ENCODE measurements at regions not wholly inside any gene's neighbourhood (a gene's known extent, or its start where the extent isn't known, plus 50 kb on each side); places are given as distances from the start of the nearest gene placed in this dataset.
A peak's percentile ranks its signal among the peaks of the same experiment; 100 is the strongest.

DNA sequence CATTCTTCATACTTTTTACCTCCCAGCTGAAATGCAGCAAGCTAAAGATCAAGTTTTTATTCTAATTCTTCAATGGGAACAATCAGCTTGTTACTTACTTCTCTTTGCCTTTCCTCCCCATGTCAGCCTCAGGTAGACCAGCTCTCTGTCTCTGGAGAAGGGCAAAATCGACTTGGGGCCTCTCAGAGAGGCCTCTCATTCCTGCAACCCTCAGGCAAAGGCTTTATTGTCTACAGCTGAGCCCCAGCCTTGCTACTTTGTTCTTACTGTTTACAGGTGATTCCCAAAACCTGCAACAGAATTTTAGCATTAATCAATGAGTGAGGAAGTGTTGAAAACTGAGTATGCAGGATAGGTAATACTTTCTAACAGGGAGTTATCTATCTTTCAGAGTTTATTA, 148.6 kb downstream of the KIF2B start:
- in situ Hi-C loops (cut with HindIII; ENCODE audit: low pct_unique_long_range_greater_than_20kb, low sequenced_read_pairs) = no loop called here
- no peak for DNase-seq (ENCODE audit: low read depth, low spot score)

DNA sequence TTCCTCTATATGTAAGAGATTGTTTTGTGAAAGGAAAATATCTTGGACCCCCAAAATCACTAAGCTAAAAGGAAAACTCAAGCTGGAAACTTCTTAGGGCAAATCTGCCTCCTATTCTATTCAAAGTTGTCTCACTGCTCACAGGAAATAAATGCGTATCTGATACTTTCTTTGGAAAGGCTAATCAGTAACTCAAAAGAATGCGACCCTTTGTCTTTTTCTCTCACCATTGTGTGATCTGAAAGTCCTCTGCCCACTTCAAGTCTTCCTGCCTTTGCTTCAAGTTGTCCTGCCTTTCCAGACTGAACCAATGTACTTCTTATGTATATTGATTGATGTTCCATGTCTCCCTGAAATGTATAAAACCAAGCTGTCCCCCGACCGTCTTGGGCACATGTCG, 157.3 kb downstream of the KIF2B start:
- in situ Hi-C loops (cut with HindIII; ENCODE audit: low pct_unique_long_range_greater_than_20kb, low sequenced_read_pairs) = no loop called here
- DNase-seq (ENCODE audit: low read depth, low spot score) = no peak

DNA sequence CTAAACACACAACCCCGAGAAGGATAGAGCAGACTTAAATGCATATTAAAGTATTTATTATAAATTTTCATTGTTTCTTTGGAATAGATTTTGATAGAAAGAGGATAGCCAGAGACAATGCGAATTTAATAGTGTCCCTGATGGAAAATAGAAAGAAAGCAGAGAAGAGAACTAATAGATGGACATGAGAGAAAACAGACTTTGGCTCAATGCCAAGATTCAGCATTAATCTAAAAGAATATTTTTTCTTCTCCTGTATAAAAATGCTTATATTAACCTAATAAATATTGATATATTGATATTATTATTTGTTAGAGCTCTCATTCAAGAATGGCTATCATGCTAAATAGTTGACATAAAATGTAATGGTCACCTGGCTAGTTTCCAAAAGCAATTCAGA, 173.4 kb downstream of the KIF2B start:
- DNase-seq (ENCODE audit: low read depth, low spot score) = no peak
- in situ Hi-C loops (cut with HindIII; ENCODE audit: low pct_unique_long_range_greater_than_20kb, low sequenced_read_pairs) = no loop called here

DNA sequence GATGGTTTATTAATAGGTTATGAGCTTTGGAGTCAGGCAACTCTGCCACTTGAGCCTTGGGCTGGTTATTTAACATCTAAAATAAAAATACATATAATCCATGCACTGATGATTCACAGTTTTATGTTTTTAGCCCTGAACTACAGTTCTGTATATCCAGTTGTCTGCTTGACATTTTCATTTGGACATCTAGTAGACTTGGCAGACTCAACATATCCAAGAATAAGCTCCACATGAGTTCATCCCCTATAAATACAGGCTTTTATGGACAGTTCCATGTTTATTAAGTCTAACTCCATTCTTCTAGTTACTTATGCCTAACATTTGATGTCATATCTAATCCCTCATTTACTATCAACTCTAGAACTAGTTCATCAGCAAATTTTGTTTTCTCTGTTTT, 174.2 kb downstream of the KIF2B start:
- in situ Hi-C loops (cut with HindIII; ENCODE audit: low pct_unique_long_range_greater_than_20kb, low sequenced_read_pairs) = no loop called here
- DNase-seq (ENCODE audit: low read depth, low spot score) = no peak

DNA sequence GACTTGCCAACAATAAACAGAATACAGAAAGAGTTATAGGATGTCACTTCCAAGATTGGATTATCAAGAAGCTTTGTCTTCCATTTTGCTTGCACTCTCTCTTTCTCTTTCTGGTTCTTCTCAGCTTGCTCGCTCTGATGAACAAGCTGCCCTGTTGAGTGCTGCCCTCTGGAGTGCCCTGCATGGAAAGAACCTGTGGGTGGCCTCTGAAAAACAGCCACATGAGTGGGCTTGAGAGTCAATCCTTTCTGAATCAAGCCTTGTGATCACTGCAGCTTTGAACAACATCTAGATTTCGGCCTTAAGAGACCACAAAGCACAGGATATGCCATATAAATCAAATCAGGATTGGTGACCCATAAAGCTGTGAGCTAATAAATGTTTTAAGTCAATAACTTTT, 185.1 kb downstream of the KIF2B start:
- in situ Hi-C loops (cut with HindIII; ENCODE audit: low pct_unique_long_range_greater_than_20kb, low sequenced_read_pairs) = no loop called here
- peak; percentile 22 for DNase-seq (ENCODE audit: low read depth, low spot score)

DNA sequence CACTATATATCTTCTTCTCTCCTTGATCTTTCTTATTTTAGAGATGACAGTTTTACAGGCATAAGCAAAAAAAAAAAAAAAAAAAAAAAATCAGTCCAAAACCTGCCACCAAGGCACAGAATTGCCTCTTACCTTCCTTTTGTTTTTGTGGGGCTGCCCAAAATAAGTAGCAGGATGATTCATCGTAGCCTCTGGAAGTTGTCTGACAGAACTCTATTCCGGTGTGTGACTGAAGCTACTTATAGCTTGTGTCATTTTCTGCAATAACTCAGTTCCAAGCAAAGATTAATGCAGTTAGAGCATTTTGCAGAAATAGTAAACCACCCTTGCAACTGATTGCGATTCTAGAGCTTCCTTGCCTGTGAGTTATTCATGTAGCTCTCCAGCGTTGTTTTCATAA, 186.8 kb downstream of the KIF2B start:
- in situ Hi-C loops (cut with HindIII; ENCODE audit: low pct_unique_long_range_greater_than_20kb, low sequenced_read_pairs) = no loop called here
- no peak for DNase-seq (ENCODE audit: low read depth, low spot score)

DNA sequence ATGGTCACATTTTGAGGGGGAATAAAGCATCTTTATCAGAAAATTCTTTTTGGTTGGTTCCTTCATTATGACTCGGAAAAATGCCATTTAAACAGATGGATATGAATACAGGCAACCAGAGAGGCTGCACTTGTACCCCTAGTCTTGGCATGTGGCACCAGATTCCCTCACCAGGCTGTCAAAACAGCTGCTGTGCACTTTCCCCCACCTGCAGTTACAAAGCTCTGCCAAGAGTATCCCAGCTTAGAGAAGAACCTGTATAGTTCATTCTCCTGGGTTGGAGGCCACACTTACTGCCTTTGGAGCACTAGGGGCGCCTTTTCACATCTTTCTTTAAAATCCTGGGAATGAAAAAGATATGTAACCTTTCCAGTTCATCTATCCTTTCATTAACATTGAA, 190.3 kb downstream of the KIF2B start:
- DNase-seq (ENCODE audit: low read depth, low spot score) = no peak
- in situ Hi-C loops (cut with HindIII; ENCODE audit: low pct_unique_long_range_greater_than_20kb, low sequenced_read_pairs) = no loop called here

DNA sequence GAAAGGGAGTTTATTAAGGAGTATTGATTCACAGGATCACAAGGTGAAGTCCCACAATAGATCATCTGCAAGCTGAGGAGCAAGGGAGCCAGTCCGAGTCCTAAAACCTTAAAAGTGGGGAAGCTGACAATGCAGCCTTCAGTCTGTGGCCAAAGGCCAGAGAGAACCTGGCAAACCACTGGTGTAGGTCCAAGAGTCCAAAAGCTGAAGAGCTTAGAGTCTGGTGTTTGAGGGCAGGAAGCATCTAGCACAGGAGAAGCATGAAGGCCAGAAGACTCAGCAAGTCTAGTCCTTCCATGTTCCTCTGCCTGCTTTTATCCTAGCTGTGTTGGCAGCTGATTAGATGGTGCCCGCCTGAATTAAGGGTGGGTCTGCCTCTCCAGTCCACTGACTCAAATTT, 193.0 kb downstream of the KIF2B start:
- no peak for DNase-seq (ENCODE audit: low read depth, low spot score)
- in situ Hi-C loops (cut with HindIII; ENCODE audit: low pct_unique_long_range_greater_than_20kb, low sequenced_read_pairs) = no loop called here

DNA sequence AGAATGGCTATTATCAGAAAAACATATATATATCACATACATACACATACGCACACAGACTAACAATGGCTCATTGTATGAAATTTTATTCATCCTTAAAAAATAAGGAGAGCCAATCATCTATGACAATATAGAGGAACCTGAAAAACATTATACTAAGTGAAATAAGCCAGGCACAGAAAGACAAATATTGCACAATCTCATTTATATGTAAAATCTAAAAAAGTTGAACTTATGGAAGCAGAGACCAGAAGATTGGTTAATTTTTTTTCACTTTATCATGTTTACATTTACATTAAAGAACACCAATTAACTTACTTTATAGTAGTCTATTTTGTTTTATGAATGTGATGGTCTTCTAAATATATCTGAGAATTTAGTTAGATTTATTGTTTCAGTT, 198.7 kb downstream of the KIF2B start:
- DNase-seq (ENCODE audit: low read depth, low spot score) = no peak
- in situ Hi-C loops (cut with HindIII; ENCODE audit: low pct_unique_long_range_greater_than_20kb, low sequenced_read_pairs) = no loop called here

DNA sequence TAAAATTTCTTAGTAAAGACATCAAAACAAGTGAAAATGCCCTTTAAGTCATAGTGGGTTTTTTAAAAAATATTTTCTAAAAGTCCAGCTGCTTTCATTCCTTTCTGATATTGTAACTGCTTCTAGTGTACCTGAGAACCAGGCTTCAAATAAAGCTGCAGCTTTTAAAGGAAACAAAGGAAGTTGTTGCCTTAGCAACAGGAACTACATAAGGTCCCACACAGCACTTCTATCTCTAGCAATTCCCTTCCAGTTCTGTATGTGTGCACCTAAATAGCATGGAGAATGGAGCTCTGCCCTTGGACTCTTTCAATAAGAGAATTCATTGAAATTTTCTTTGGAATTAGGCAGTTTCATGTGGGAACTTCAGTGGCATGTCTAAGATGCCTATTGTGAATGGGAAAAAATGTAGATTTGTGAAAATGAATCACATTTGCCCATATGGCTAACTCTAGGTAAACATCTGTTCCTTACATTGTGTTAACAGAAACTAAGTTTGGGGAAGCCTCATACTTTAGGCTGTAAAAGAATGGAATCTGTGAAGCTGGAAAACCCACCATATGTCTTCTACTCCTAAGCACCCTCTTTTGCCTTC, 206.4 kb downstream of the KIF2B start:
- DNase-seq (ENCODE audit: low read depth, low spot score) = no peak
- in situ Hi-C loops (cut with HindIII; ENCODE audit: low pct_unique_long_range_greater_than_20kb, low sequenced_read_pairs) = no loop called here

DNA sequence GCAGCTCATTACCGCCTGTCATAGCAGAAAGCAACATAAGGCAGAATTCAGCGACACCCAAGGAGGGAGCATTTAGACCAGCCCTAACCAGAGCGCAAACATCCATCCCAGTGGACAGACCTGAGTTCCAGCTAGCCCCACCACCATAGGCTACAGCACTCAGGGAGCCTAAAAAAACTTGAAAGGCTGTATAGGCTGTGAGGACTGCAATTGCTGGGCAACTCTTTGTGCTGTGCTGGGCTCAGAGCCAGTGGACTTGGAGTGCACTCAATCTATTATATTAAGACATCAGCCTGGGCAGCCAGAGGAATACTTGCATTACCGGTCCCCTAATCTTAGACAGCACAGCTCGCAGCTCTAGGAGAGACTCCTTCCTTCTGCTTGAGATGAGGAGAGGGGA, 207.3 kb downstream of the KIF2B start:
- in situ Hi-C loops (cut with HindIII; ENCODE audit: low pct_unique_long_range_greater_than_20kb, low sequenced_read_pairs) = no loop called here
- DNase-seq (ENCODE audit: low read depth, low spot score) = no peak

DNA sequence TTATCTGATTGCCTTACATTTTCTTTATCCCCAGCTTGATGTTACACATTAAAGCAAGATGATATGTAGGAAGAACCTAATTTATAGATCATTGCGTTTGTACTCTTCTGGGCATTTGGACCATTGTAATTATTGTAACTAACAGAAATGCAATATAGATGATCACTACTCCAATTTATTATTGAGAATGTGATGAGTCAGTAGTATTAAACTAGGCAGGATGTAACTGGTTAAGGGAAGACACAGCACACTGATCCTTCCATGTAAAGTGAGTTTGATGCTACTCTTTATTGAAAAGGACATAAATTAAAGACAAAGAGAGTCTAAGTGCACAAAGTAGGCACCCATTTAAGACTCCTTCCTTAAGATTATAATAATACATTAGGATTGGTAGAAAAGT, 223.8 kb downstream of the KIF2B start:
- in situ Hi-C loops (cut with HindIII; ENCODE audit: low pct_unique_long_range_greater_than_20kb, low sequenced_read_pairs) = no loop called here

DNA sequence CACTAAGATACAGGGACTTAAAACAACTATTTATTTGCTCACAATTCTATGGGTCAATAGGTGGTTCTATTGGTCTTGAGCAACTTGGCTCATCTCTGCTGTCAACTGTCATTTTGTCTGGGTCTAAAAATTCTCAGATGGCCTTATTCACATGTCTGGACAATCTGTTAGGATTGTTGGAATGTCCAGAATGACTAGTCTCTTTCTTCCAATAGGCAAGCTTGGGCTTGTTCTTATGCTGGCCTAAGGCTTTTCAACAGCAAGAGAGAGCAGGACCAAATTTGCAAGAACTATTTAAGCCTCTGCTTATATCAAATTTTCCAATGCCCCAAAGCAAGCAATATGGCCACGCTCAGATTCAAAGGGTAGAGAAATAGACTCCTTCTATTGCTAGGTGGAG, 240.9 kb downstream of the KIF2B start:
- no peak for DNase-seq (ENCODE audit: low read depth, low spot score)
- in situ Hi-C loops (cut with HindIII; ENCODE audit: low pct_unique_long_range_greater_than_20kb, low sequenced_read_pairs) = no loop called here

More for the DNA sequence above, 223.8 kb downstream of the KIF2B start:
- no peak for DNase-seq (ENCODE audit: low read depth, low spot score)

DNA sequence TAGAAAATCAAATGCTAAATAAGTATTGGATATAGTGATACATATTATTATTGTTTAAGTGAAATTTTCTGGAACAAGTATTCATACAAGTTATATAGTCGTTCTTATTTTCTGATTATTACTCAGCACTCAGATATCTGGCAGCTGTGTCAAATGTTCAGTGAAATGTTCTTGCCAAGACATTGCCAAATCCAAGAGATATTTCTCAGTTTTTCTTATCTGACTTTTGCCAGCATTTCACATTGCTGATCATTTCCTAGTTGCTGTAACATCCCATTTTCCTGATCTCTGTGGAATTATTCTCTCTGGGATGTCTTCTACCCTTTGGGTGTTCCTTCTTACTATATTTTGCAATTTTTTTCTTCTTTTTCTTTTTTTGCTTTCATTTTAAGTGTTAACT, 262.3 kb downstream of the KIF2B start:
- in situ Hi-C loops (cut with HindIII; ENCODE audit: low pct_unique_long_range_greater_than_20kb, low sequenced_read_pairs) = no loop called here
- no peak for DNase-seq (ENCODE audit: low read depth, low spot score)

DNA sequence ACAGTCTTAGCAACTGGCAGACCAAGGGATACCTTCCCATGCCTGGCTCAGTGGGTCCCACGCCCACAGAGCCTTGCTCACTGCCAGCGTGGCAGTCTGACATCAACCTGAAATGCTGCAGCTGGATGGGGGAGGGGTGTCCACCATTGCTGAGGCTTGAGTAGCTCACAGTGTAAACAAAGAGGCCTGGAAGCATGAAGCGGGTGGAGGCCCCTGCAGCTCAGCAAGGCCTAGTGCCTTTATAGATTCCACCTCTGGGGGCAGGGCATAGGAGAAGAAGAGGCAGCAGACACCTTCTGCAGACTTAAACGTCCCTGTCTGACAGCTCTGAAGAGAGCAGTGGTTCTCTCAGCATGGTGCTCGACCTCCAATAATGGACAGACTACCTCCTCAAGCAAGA, 263.2 kb downstream of the KIF2B start:
- no peak for DNase-seq (ENCODE audit: low read depth, low spot score)
- in situ Hi-C loops (cut with HindIII; ENCODE audit: low pct_unique_long_range_greater_than_20kb, low sequenced_read_pairs) = no loop called here

DNA sequence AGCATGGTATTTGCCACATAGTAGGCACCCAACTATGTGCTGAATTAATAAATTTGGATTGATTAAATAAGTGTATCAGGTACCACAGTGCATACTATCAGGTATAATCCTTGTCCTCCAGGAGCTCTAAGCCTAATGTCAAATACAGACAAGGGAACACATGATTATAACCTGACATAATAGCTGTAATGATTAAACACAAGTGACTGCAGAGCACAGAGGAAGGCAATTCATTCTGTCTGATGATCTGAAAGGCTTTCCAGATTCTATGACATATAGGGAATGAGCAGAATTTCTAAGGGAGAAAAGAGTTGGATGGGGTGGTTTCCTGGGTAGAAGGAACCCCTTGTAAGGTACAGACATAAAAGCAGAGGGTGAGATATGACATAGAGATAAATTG, 273.5 kb downstream of the KIF2B start:
- in situ Hi-C loops (cut with HindIII; ENCODE audit: low pct_unique_long_range_greater_than_20kb, low sequenced_read_pairs) = no loop called here
- no peak for DNase-seq (ENCODE audit: low read depth, low spot score)

DNA sequence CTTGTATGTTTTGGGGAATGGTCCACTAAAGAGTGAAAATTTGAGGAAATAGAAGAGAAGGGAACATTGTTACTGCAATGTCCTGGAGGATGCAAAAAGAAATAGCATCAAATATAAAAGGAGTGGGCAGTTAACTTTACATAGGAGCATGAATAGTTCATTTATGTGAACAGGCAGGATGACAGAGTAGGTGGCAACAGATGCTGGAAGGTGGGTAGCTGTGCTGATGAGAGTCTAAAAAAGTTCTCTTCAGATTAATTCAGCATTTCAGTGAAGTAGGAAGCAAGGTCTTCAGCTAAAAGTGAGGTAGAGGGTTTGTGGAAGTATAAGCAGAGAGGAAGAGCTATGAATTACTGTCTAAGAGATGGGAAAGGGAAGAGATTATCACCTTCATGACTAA, 276.5 kb downstream of the KIF2B start:
- in situ Hi-C loops (cut with HindIII; ENCODE audit: low pct_unique_long_range_greater_than_20kb, low sequenced_read_pairs) = no loop called here
- no peak for DNase-seq (ENCODE audit: low read depth, low spot score)

DNA sequence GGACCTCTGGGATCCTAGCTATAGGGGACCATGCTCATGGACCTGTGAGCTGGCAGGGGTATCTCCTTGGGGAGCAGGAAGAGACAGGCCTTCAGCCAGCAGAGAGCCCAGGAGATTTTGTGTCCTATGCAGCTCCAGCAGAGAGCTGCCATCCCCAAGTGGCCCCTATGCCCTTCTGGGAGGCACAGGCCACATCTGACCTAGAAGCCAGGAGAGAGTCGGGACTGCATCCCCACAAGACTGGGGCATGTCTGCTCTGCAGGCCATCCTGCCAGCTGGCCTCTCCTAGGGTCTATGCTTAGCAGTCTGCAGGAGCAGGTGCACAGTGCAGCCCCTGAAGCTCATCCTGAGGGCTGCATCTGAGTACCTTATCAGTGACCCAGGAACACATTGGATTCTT, 279.5 kb downstream of the KIF2B start:
- in situ Hi-C loops (cut with HindIII; ENCODE audit: low pct_unique_long_range_greater_than_20kb, low sequenced_read_pairs) = no loop called here
- no peak for DNase-seq (ENCODE audit: low read depth, low spot score)

DNA sequence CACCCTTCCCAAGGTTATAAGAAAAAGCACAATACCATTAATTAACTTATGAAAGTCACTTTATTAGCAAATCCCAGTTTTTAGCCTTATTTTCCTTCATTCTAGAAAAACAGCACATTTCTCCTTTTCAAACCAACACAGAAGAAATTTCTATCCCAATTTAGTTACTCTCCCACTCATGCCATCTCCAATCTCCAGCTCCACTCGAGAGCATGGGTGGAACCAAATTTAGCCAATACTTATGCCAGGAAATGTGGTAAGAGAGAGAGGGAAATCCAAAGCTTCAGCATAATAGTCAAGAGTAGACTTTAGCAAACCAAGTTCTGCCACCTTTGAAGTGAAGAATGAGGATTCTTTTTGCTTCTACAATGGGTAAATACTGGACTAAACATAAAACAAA, 288.8 kb downstream of the KIF2B start:
- in situ Hi-C loops (cut with HindIII; ENCODE audit: low pct_unique_long_range_greater_than_20kb, low sequenced_read_pairs) = no loop called here
- DNase-seq (ENCODE audit: low read depth, low spot score) = no peak

DNA sequence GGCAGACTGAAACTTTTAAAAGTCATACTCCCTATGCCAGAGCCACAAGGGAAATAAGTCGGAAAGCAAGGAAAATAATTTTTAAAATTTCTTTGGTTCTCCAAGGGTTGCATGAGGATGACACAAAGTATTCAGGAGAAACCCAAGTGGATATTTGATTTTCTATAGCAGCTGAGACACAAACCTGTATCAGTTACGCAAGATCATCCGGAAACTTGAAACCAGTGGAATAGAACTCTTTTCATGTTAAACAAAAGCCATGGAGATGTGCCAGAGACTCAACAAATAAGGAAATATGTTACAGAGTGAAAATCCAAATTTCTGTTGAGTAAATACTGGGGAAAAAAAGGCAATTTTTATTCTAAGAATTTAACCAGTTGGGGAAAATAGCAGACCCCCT, 294.7 kb downstream of the KIF2B start:
- in situ Hi-C loops (cut with HindIII; ENCODE audit: low pct_unique_long_range_greater_than_20kb, low sequenced_read_pairs) = no loop called here
- DNase-seq (ENCODE audit: low read depth, low spot score) = no peak
